HG03432 (cell line): ENCODE measurements at regions not wholly inside any gene's neighbourhood (a gene's known extent, or its start where the extent isn't known, plus 50 kb on each side); places are given as distances from the start of the nearest gene placed in this dataset.
"Not testable (repeated sequence)": the region's sequence is repeated elsewhere in the genome, so short reads cannot be mapped to it uniquely, and the experiment has no call there.

Experiments used
- ATAC-seq: cut with Tn5 transposase; IDR thresholded peaks from one replicate; pipeline ENCODE4 v1.9.1; 2021; ENCODE audit warnings: mild to moderate bottlenecking, moderate library complexity; ENCODE audit not compliant: unreplicated experiment

DNA sequence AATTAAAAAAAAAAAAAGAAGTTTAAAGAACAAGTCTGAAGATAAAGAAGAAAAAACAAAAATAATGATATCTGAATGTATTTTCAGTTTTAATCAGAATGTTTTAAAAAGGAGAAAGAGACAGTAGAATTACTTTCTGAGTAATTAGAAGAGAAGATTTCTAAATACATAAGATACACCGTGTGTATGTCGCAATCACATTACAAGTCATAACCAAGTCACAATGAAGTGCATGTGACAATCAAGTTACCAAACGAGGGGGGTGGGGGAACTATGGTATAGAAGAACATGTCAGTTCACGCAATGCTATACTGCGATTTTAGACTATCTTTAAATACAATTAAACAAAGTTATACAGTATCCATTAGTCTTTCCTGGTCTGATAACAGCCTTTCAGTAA, 1464.1 kb upstream of the FLRT2 start:
- no peak for ATAC-seq

DNA sequence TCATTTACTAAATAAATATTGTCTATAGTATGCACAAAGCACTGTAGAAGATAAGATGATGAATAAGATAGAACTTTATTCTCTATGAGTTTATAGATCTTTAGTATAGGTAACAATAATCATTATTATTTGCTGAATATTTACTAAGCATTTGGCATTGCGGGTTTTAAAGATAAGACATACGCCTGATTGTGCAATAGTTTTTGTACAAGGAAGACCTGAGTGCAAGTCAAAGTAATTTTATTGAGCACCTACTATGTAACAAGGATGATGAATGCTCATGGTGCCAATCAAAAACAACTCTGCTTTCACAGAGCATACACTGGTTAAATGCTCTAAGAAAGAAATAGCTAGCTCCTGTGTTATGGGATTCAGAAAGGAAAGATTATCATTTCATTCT, 1461.7 kb upstream of the FLRT2 start:
- no peak for ATAC-seq

- ATAC-seq, result no peak
These were observed 1458.9 kb upstream of the FLRT2 start for GRCh38 chr14:84071061-84071460.

DNA sequence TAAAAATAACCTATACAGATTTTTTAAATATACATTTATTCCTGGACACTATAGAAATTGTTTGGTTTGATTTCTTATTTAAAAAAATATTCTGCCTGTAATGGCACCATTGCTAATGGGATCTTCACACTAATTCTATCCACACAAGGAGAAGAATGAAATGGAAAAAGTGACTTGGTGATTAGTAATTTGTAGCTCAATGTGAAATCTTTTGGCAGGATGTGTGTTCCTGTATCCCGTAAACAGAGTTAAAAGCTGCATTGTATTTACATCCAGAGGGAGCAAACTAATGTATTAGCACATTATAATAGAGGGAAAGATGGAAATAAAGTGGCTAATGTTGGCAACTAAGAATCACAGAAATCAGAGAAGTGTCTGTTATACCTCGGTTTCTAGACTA, 1455.3 kb upstream of the FLRT2 start:
- ATAC-seq, result no peak

DNA sequence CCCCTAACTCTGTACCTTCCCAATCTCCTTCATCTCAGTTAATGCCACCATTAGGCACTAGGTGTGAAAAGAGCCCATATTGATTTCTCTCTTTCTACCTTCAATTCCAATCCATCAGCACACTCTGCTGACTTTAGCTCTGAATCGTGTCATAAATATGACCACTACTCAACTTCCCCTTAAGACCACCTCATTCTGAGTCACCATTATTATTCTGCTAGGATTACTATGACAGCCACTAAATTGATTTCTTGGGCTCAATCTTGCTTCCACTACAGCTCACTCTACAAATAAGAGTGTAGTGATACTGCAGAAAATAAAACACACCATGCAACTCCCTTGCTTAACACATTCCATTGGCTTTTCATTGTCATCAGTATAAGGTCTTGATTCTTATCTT, 1449.0 kb upstream of the FLRT2 start:
- no peak for ATAC-seq

DNA sequence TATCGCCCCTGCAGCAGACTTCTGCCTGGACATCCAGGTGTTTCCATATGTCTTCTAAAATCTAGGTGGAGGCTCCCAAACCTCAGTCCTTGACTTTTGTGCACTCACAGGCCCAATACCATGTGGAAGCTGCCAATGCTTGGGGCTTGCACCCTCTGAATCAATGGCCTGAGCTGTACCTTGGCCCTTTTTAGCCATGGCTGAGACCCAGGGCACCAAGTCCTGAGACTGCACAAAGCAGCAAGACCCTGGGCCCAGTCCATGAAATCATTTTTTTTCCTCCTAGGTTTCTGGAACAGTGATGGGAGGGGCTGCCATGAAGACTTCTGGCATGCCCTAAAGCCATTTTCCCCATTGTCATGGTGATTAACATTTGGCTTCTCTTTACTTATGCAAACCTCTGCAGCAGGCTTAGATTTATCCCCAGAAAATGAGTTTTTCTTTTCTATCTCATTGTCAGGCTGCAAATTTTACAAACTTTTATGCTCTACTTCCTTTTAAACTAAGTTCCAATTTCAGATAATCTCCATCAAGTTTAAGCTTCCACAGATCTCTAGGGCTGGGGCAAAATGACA, 1445.8 kb upstream of the FLRT2 start:
- no peak for ATAC-seq

GRCh38 chr14:84085493-84085892, 1444.5 kb upstream of the FLRT2 start:
- ATAC-seq, result no peak

DNA sequence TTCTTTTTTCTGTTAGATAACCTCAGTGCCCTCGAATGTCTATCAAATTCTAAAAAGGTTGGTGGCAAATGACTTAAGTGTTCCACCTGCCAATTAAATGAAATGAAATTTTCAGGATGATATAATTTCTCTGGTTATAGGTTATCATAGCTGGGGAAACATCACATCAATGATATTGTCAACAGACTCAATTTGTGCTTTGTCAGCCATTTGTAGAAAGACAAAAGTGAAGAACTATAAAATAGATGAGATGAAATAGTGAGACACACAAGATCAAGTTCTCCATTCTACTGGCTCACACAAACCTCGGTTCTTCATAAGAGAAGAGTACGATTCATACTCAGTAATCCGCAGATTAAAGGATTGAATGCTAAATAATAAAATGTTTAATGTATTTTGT, 1443.2 kb upstream of the FLRT2 start:
- ATAC-seq, result no peak

DNA sequence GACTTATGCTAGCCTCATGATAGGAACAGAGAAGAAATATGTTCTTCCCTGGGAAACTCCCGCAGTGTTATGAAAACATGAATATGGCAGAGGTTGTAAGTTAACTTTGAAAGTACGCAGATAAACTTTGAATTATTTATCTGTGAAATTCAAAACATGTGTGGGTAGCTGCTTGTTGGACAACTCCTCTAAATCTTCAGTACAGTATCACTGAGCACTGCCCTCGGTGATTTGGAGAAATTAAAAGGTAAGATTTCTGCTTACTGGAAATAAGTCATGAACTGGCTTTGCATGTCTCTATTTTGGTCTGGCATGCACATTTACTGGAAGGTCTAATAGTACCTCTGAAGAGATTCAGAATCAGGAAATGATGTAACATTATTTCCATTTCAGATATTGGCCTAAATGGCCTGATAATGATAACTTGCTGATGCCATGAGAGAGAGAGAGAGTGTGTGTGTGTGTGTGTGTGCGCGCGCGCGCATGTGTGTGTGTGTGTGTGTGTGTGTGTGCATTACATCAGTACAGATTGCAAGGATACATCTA, 1441.9 kb upstream of the FLRT2 start:
- ATAC-seq, result no peak

GRCh38 chr14:84090837-84091236, 1439.1 kb upstream of the FLRT2 start:
- ATAC-seq, result no peak

- no peak for ATAC-seq
These were observed 1434.3 kb upstream of the FLRT2 start for GRCh38 chr14:84095681-84096080.

DNA sequence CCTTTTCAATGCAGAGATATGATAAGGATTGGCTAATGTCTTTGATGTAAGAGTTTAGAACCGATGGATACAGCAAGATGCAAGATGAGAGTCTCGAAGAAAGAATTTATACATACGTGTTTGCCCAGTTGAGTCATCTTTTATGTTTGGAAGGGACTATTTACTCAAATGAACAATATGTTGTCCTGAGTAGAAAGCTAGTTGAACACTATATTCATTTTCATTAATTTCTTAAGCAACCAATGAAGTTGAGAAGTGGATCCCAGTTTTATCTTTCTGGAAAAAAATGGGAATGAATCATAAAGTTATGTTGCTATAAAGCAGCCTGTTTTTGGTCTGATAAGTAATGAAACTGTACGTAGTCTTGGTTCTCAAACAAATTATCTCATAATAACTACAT, 1431.7 kb upstream of the FLRT2 start:
- no peak for ATAC-seq

GRCh38 chr14:84099560-84099959, 1430.4 kb upstream of the FLRT2 start:
- ATAC-seq, result not testable (repeated sequence)

GRCh38 chr14:84107835-84108343, 1422.1 kb upstream of the FLRT2 start:
- no peak for ATAC-seq

GRCh38 chr14:84108746-84109457, 1421.0 kb upstream of the FLRT2 start:
- no peak for ATAC-seq

DNA sequence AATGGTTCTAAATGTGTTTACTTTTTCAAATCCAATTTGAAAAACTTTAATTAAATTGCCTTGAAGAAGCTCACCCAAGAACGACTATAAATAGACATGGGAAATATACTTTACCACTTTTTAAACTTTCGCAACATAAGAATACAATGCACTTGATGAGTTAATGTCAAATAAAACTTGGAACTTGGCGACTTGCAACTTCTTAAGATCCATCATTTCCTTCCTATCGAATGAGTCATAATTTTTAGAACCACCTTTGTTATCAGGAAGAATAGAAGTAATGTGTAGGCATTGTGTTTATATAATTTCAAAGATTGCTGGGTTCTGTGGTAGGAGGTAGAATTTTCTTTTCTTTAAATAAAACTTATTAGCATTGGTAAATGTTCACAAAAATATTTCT, 1417.4 kb upstream of the FLRT2 start:
- no peak for ATAC-seq

GRCh38 chr14:84125676-84126075, 1404.3 kb upstream of the FLRT2 start:
- no peak for ATAC-seq

GRCh38 chr14:84127495-84127894, 1402.4 kb upstream of the FLRT2 start:
- ATAC-seq, result no peak

GRCh38 chr14:84128050-84128449, 1401.9 kb upstream of the FLRT2 start:
- ATAC-seq, result no peak

DNA sequence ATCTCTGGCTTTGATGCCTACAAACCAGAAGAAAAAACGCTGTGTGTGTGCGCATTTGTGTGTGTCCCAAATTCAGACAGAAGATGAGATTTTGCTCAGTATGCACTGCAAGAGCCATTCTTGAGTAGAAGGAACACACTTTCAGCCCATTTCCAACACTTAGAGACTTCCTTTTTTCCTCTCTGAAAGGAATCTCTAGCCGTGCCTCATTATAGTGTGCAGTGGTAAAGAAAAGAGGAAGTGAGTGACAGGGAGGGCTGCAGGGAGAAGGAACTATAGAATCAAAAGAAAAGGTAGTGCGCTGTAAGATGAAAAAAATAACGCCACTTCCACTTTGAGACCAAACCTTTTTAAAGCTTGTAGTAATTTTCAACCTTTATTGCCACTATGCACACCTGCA, 1400.9 kb upstream of the FLRT2 start:
- no peak for ATAC-seq

DNA sequence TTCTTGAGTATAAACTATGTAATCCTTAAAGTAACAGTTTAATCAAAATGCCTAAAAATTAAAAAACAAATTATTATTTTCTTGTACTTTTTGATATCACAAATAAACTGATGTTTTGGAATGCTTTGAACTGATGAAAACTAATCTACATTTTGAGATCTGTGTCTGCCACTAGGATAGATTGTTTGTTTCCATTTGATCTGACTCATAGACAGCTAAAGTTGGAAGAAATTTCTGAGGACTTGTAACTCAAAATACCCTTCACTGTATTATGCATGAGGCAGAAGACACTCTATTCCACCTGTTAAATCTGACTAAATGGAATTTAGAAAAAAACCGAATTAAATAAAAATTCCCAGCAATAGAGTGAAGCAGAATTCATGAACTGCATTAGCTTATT, 1400.0 kb upstream of the FLRT2 start:
- ATAC-seq, result no peak

DNA sequence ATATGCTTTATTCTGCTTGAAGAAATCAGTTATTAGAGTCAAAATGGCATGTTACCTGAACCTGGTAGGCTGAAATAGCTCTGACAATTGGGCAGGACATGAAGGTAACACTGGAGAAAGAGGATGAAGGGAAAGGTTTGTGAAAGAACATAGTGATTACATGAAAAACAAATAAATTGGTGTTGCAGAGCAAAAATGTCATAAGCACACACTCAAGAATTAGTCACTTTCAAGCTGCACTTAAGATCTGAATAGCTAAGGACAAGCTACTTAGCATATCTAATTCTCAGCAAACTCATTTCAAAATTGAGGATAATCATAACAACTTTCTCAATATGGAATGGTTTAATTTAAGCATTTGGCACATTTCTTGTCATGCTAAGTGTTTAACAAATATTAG, 1398.0 kb upstream of the FLRT2 start:
- no peak for ATAC-seq
